ENCODE measurements at regions not wholly inside any gene's neighbourhood (a gene's known extent, or its start where the extent isn't known, plus 50 kb on each side); places are given as distances from the start of the nearest gene placed in this dataset.

DNA sequence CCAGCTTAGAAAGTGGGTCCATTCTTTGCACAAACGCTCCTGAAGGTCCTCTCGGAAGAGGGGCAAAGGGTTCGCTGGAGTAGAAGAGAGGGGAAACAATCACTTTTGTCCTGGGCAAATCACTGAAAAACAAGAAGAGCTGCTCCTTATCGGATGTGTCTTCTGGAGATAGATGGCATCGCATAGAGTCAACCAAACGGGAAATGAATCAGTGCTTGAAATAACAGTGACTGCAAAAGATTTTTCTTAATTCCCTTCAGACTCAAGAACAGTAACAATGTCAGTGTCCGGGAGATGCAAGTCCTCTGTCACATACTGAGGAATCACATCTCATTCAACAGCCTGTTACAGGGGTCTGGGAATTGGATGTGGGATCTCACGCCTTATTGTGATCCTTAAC, 78.8 kb upstream of the PCSK6 start:
- TF ChIP-seq, protein P1, sequence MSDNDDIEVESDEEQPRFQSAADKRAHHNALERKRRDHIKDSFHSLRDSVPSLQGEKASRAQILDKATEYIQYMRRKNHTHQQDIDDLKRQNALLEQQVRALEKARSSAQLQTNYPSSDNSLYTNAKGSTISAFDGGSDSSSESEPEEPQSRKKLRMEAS (IDR thresholded peaks at IDR 0.05) = no peak
- TF ChIP-seq, protein P2, sequence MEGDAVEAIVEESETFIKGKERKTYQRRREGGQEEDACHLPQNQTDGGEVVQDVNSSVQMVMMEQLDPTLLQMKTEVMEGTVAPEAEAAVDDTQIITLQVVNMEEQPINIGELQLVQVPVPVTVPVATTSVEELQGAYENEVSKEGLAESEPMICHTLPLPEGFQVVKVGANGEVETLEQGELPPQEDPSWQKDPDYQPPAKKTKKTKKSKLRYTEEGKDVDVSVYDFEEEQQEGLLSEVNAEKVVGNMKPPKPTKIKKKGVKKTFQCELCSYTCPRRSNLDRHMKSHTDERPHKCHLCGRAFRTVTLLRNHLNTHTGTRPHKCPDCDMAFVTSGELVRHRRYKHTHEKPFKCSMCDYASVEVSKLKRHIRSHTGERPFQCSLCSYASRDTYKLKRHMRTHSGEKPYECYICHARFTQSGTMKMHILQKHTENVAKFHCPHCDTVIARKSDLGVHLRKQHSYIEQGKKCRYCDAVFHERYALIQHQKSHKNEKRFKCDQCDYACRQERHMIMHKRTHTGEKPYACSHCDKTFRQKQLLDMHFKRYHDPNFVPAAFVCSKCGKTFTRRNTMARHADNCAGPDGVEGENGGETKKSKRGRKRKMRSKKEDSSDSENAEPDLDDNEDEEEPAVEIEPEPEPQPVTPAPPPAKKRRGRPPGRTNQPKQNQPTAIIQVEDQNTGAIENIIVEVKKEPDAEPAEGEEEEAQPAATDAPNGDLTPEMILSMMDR (IDR thresholded peaks at IDR 0.05 in 2 of 3, conservative IDR thresholded peaks at IDR 0.05 in 1 of 3; ENCODE audit: borderline replicate concordance in 1 of 3, insufficient read depth in 1 of 3, low read depth in 2 of 3, low read length in 2 of 3) = no peak
- TF ChIP-seq EZH2 (IDR thresholded peaks at IDR 0.05) (no peak), EZH2phosphoT487 (IDR thresholded peaks at IDR 0.05; ENCODE audit: borderline replicate concordance) (no peak), POLR2A (IDR thresholded peaks at IDR 0.05; ENCODE audit: borderline replicate concordance, extremely low read depth, insufficient read depth, insufficient read length) (no peak), TCF7L2 (IDR thresholded peaks at IDR 0.05; ENCODE audit: borderline replicate concordance, extremely low read depth, insufficient read depth, insufficient read length) (no peak), RAD21 (IDR thresholded peaks at IDR 0.05; ENCODE audit: low read depth) (no peak), ELF1 (IDR thresholded peaks at IDR 0.05; ENCODE audit: borderline replicate concordance, low read depth) (no peak), YY1 (IDR thresholded peaks at IDR 0.05; ENCODE audit: extremely low read depth, insufficient replicate concordance, low read depth, low read length) (no peak), CEBPB (IDR thresholded peaks at IDR 0.05; ENCODE audit: low read depth) (no peak), ZNF274 (IDR thresholded peaks at IDR 0.05; ENCODE audit: low read depth, low read length) (no peak), POLR2AphosphoS5 (IDR thresholded peaks at IDR 0.05; ENCODE audit: low read depth, low read length) (no peak)
- TF ChIP-seq, protein P3, sequence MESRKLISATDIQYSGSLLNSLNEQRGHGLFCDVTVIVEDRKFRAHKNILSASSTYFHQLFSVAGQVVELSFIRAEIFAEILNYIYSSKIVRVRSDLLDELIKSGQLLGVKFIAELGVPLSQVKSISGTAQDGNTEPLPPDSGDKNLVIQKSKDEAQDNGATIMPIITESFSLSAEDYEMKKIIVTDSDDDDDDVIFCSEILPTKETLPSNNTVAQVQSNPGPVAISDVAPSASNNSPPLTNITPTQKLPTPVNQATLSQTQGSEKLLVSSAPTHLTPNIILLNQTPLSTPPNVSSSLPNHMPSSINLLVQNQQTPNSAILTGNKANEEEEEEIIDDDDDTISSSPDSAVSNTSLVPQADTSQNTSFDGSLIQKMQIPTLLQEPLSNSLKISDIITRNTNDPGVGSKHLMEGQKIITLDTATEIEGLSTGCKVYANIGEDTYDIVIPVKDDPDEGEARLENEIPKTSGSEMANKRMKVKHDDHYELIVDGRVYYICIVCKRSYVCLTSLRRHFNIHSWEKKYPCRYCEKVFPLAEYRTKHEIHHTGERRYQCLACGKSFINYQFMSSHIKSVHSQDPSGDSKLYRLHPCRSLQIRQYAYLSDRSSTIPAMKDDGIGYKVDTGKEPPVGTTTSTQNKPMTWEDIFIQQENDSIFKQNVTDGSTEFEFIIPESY (IDR thresholded peaks at IDR 0.05; ENCODE audit: extremely low read depth, insufficient replicate concordance, low read length) = no peak
- TF ChIP-seq, protein P4, sequence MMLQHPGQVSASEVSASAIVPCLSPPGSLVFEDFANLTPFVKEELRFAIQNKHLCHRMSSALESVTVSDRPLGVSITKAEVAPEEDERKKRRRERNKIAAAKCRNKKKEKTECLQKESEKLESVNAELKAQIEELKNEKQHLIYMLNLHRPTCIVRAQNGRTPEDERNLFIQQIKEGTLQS (IDR thresholded peaks at IDR 0.05) = no peak

Measured in HCT116 (cell line).